HCT116 (cell line): ENCODE measurements at regions not wholly inside any gene's neighbourhood (a gene's known extent, or its start where the extent isn't known, plus 50 kb on each side); places are given as distances from the start of the nearest gene placed in this dataset.

Experiments used
- ATAC-seq: fragments of 200-7000 bp; cut with Tn5 transposase; 2 replicates; pipeline ENCODE4 v1.9.1; 2020; ENCODE audit warnings: mild to moderate bottlenecking, moderate library complexity
- BruUV-seq: library from RNA; stranded (reverse); fragments of 400-500 nt; replicated peaks from 2 replicates; lab custom pipeline; 2021; lab: Mats Ljungman, UMichigan
- CTCF ChIA-PET: fragments of 300-600 bp; sonication (Branson Sonifier 250); formaldehyde crosslinking; loops from one replicate; lab custom pipeline; 2021; ENCODE audit warnings: antibody characterized with exemption; lab: Charles Lee
- POLR2A ChIA-PET: fragments of 300-600, 350-600 bp; sonication (Branson Sonifier 250); formaldehyde crosslinking; loops from one replicate; lab custom pipeline; 2021; ENCODE audit warnings: antibody characterized with exemption; lab: Charles Lee
- RAD21 ChIA-PET, 2 experiments: fragments of 300-600 bp; sonication (Branson Sonifier 250); formaldehyde crosslinking; loops; one replicate each; lab custom pipeline; 2023; ENCODE audit warnings: low total read pairs in 2 of 2; ENCODE audit not compliant: uncharacterized antibody in 2 of 2, unreplicated experiment in 2 of 2, low non-redundant PET in 1 of 2; lab: Charles Lee
- DNase-seq: peaks from one replicate; pipeline ENCODE4 v3.0.0-alpha.2; 2010; ENCODE audit warnings: low read depth, low spot score
- H2AFZ ChIP-seq: fragments of 200-600 bp; shearing (Covaris generic), sonication (generic); 2 replicates; pipeline ENCODE4 v1.6.1; 2017; ENCODE audit warnings: low read depth, mixed run types, mixed read lengths, antibody characterized with exemption, low read length; ENCODE audit not compliant: poor library complexity, severe bottlenecking
- H3K27ac ChIP-seq: 2 replicates; pipeline ENCODE4 v1.5.1; 2012; ENCODE audit warnings: low read depth, low read length
- H3K27me3 ChIP-seq: fragments of 200-600 bp; sonication (generic); 2 replicates; pipeline ENCODE4 v1.6.1; 2016; ENCODE audit warnings: mixed run types, low read length, mixed read lengths; ENCODE audit not compliant: insufficient read depth
- H3K36me3 ChIP-seq, 2 experiments: fragments of 200-500 bp in 1 of 2; fragments of 200-600 bp in 1 of 2; sonication (Bioruptor generic) in 1 of 2; sonication (generic) in 1 of 2; 2 replicates each; pipeline versions ENCODE4 v1.5.1 to v1.6.1; 2014 to 2016; ENCODE audit warnings: low read length in 2 of 2, inconsistent platforms in 1 of 2, mixed read lengths in 1 of 2, mixed run types in 1 of 2; ENCODE audit not compliant: insufficient read depth in 2 of 2, control insufficient read depth in 1 of 2
- H3K4me1 ChIP-seq, 2 experiments: fragments of 200-600 bp in 1 of 2; sonication (generic) in 1 of 2; 2 replicates each; pipeline versions ENCODE4 v1.5.1 to v1.6.1; 2012 to 2017; ENCODE audit warnings: low read length in 2 of 2, inconsistent platforms in 1 of 2, mild to moderate bottlenecking in 1 of 2, mixed read lengths in 1 of 2, mixed run types in 1 of 2, moderate library complexity in 1 of 2; ENCODE audit not compliant: insufficient read depth in 2 of 2, control insufficient read depth in 1 of 2
- H3K4me2 ChIP-seq: fragments of 200-600 bp; sonication (generic); 2 replicates; pipeline ENCODE4 v1.6.1; 2017; ENCODE audit warnings: mixed run types, low read length, mixed read lengths
- H3K4me3 ChIP-seq, 2 experiments: fragments of 200-600 bp in 1 of 2; sonication (generic) in 1 of 2; replicated peaks in 1 of 2; 2 replicates each; pipeline ENCODE4 v1.5.1; 2011 to 2016; ENCODE audit warnings: low read length in 2 of 2, control low read depth in 1 of 2, low read depth in 1 of 2, mild to moderate bottlenecking in 1 of 2, mixed read lengths in 1 of 2, mixed run types in 1 of 2
- H3K79me2 ChIP-seq: fragments of 200-600 bp; sonication (generic); 2 replicates; pipeline ENCODE4 v1.6.1; 2017; ENCODE audit warnings: mild to moderate bottlenecking, mixed run types, low read length, moderate library complexity, mixed read lengths; ENCODE audit not compliant: insufficient read depth
- H3K9ac ChIP-seq: fragments of 200-600 bp; sonication (generic); 2 replicates; pipeline ENCODE4 v1.6.1; 2016; ENCODE audit warnings: low read length, mixed read lengths
- H3K9me2 ChIP-seq: fragments of 200-600 bp; sonication (generic), shearing (Covaris generic); 2 replicates; pipeline ENCODE4 v1.6.1; 2017; ENCODE audit warnings: mixed run types, mild to moderate bottlenecking, moderate library complexity; ENCODE audit not compliant: insufficient read depth
- H3K9me3 ChIP-seq, 2 experiments: fragments of 200-500 bp in 1 of 2; fragments of 200-600 bp in 1 of 2; sonication (Bioruptor generic) in 1 of 2; sonication (generic) in 1 of 2; 2 replicates each; pipeline ENCODE4 v1.6.1; 2014 to 2017; ENCODE audit warnings: low read length in 2 of 2, mixed read lengths in 2 of 2, inconsistent platforms in 1 of 2, low read depth in 1 of 2, mild to moderate bottlenecking in 1 of 2, mixed run types in 1 of 2, moderate library complexity in 1 of 2; ENCODE audit not compliant: control insufficient read depth in 1 of 2, insufficient read depth in 1 of 2
- H4K20me1 ChIP-seq: fragments of 200-600 bp; sonication (generic), shearing (Covaris generic); 2 replicates; pipeline ENCODE4 v1.6.1; 2017; ENCODE audit warnings: mixed run types, mild to moderate bottlenecking, moderate library complexity; ENCODE audit not compliant: insufficient read depth
- CEBPB ChIP-seq: IDR thresholded peaks from 2 replicates; pipeline ENCODE4 v1.6.1; 2012; ENCODE audit warnings: low read depth
- MAX ChIP-seq: IDR thresholded peaks from 2 replicates; pipeline ENCODE4 v1.6.1; 2012
- POLR2A ChIP-seq: IDR thresholded peaks from 2 replicates; pipeline ENCODE4 v1.7.0; 2011; ENCODE audit warnings: borderline replicate concordance; ENCODE audit not compliant: insufficient read depth, insufficient read length; ENCODE audit errors: extremely low read depth
- POLR2AphosphoS5 ChIP-seq: IDR thresholded peaks from 2 replicates; pipeline ENCODE4 v1.6.1; 2011; ENCODE audit warnings: mild to moderate bottlenecking, low read depth, low read length, moderate library complexity
- RAD21 ChIP-seq: IDR thresholded peaks from 2 replicates; pipeline ENCODE4 v1.6.1; 2012; ENCODE audit warnings: low read depth, mild to moderate bottlenecking
- YY1 ChIP-seq: IDR thresholded peaks from 2 replicates; pipeline ENCODE4 v1.6.1; 2011; ENCODE audit warnings: low read length, low read depth, moderate library complexity, mild to moderate bottlenecking; ENCODE audit not compliant: insufficient replicate concordance; ENCODE audit errors: extremely low read depth
- ZBTB33 ChIP-seq: IDR thresholded peaks from 2 replicates; pipeline ENCODE4 v1.6.1; 2011; ENCODE audit warnings: mild to moderate bottlenecking, low read length, moderate library complexity; ENCODE audit not compliant: insufficient replicate concordance; ENCODE audit errors: extremely low read depth
- intact Hi-C: fragments of 100-400 bp; cut with micrococcal nuclease; formaldehyde crosslinking; loops from 2 replicates; pipeline ENCODE4 v1.10.0; 2022

GRCh38 chr2:176395273-176395854 lies 126.1 kb downstream of the MTX2 start:
- Histone ChIP-seq H3K79me2 (no peaks in the 10 kb centered on the region), H3K4me1 (no peaks in the 10 kb centered on the region; a peak in 1 of 4 replicates), H3K9me2 (no peaks in the 10 kb centered on the region), H3K27me3 (no peaks in the 10 kb centered on the region), H3K4me3 (no peak overlapping the region), H3K36me3 (no peaks in the 10 kb centered on the region), H3K9me3 (no peaks in the 10 kb centered on the region), H3K4me2 (peak overlapping the region; percentile 31; the same call in 1 of the 2 replicates), H2AFZ (peak overlapping the region; percentile 13), H4K20me1 (no peaks in the 10 kb centered on the region), H3K9ac (no peak overlapping the region), H3K27ac (no peak overlapping the region)
- RAD21 ChIA-PET = no interaction called here
- no TSS peak for BruUV-seq
- CTCF ChIA-PET = no interaction called here
- intact Hi-C loops = no loop called here
- no peak for TF ChIP-seq POLR2A
- no peak for TF ChIP-seq CEBPB
- TF ChIP-seq YY1 = no peak
- no peak for TF ChIP-seq RAD21
- TF ChIP-seq MAX = no peak
- TF ChIP-seq POLR2AphosphoS5 = no peak
- TF ChIP-seq ZBTB33 = no peak
- ATAC-seq (no peak), DNase-seq (no peak)
- POLR2A ChIA-PET = no interaction called here
